Sigmoid colon (tissue), 4 donors: ENCODE measurements at regions not wholly inside any gene's neighbourhood (a gene's known extent, or its start where the extent isn't known, plus 50 kb on each side); places are given as distances from the start of the nearest gene placed in this dataset.

Source experiments
- POLR2A ChIP-seq, 2 donors: fragments of 450-650 bp; IDR thresholded peaks; one replicate each; pipeline ENCODE4 v1.6.1; 2016; ENCODE audit warnings: antibody characterized with exemption in 2 of 2, mild to moderate bottlenecking in 2 of 2, moderate library complexity in 2 of 2
- POLR2AphosphoS5 ChIP-seq, 4 donors: sonication (generic); formaldehyde crosslinking; IDR thresholded peaks; one replicate each; pipeline ENCODE4 v1.6.1; 2017; ENCODE audit warnings: antibody characterized with exemption in 4 of 4

DNA sequence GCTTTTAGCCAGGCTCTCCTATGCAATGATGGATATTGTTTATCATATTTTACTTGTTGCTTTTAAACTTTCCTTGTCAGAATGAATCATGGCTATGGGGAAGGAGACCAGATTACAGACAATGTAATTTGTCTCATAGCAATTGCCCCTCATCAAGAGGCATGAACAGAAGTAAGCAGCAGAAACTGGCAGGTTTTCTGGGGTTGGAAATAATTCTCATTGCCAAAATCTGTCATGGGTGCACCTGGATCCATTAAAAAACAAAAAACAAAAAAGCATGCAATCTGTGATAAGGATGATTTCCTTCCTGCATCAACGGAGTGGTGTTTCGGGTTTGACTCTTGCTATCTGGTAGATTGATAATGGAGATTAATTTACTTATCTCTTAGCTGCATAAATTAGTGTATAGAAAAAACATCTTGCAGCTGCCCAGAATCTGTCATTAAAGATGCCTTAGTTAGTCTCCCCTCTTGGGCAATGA, 419.6 kb downstream of the SOX11 start:
- TF ChIP-seq POLR2A (IDR thresholded peaks at IDR 0.05) (no peak), POLR2AphosphoS5 (IDR thresholded peaks at IDR 0.05) (no peak)
